WTC11 (cell line): ENCODE measurements at regions not wholly inside any gene's neighbourhood (a gene's known extent, or its start where the extent isn't known, plus 50 kb on each side); places are given as distances from the start of the nearest gene placed in this dataset.

Experiments
- ATAC-seq: fragments of 200-7000 bp; cut with Tn5 transposase; 2 replicates; pipeline ENCODE4 v1.10.0; 2021; ENCODE audit warnings: mild to moderate bottlenecking, moderate library complexity
- CTCF ChIA-PET: fragments of 300-600 bp; sonication (Branson Sonifier 250); formaldehyde crosslinking; loops from one replicate; lab custom pipeline; 2021; ENCODE audit warnings: antibody characterized with exemption; lab: Charles Lee
- POLR2A ChIA-PET: fragments of 350-600 bp; sonication (Branson Sonifier 250); formaldehyde crosslinking; loops from one replicate; lab custom pipeline; 2021; ENCODE audit warnings: antibody characterized with exemption; lab: Charles Lee
- DNase-seq: peaks from one replicate; pipeline ENCODE4 v3.0.0; 2021; ENCODE audit warnings: low spot score
- H3K27ac Mint-ChIP-seq: 2 replicates; pipeline ENCODE4 v1.8.0; 2021; ENCODE audit warnings: mixed read lengths
- H3K27me3 Mint-ChIP-seq: 2 replicates; pipeline ENCODE4 v1.8.0; 2021; ENCODE audit warnings: low read depth, mild to moderate bottlenecking, moderate library complexity, mixed read lengths
- H3K36me3 Mint-ChIP-seq: 2 replicates; pipeline ENCODE4 v1.8.0; 2021; ENCODE audit warnings: mixed read lengths
- H3K4me1 Mint-ChIP-seq: 2 replicates; pipeline ENCODE4 v1.8.0; 2022; ENCODE audit warnings: mixed read lengths
- H3K4me3 Mint-ChIP-seq: 2 replicates; pipeline ENCODE4 v1.8.0; 2021; ENCODE audit warnings: mild to moderate bottlenecking, moderate library complexity, mixed read lengths
- H3K9me3 Mint-ChIP-seq: 2 replicates; pipeline ENCODE4 v1.8.0; 2021; ENCODE audit warnings: mixed read lengths
- AFF4 ChIP-seq: sonication (generic); formaldehyde crosslinking; IDR thresholded peaks from 2 replicates; pipeline ENCODE4 v1.8.1; 2023; ENCODE audit warnings: mild to moderate bottlenecking, missing genetic modification reagents, borderline replicate concordance
- ATF3 ChIP-seq: sonication (generic); formaldehyde crosslinking; conservative IDR thresholded peaks from 2 replicates; pipeline ENCODE4 v1.8.1; 2022; ENCODE audit warnings: mild to moderate bottlenecking, missing genetic modification reagents
- CBFB ChIP-seq: sonication (generic); formaldehyde crosslinking; IDR thresholded peaks from 2 replicates; pipeline ENCODE4 v1.8.1; 2022; ENCODE audit warnings: mild to moderate bottlenecking, low read depth, missing genetic modification reagents
- ETV6 ChIP-seq: sonication (generic); formaldehyde crosslinking; IDR thresholded peaks from 2 replicates; pipeline ENCODE4 v1.8.1; 2022; ENCODE audit warnings: mild to moderate bottlenecking, missing genetic modification reagents
- FOXJ3 ChIP-seq: sonication (generic); formaldehyde crosslinking; IDR thresholded peaks from 2 replicates; pipeline ENCODE4 v1.9.0; 2021; ENCODE audit warnings: missing genetic modification reagents, mild to moderate bottlenecking, borderline replicate concordance
- KAT7 ChIP-seq: sonication (generic); formaldehyde crosslinking; IDR thresholded peaks from 2 replicates; pipeline ENCODE4 v1.8.1; 2023; ENCODE audit warnings: missing genetic modification reagents, mild to moderate bottlenecking, borderline replicate concordance
- NR1H2 ChIP-seq: sonication (generic); formaldehyde crosslinking; IDR thresholded peaks from 2 replicates; pipeline ENCODE4 v1.9.0; 2021; ENCODE audit warnings: mild to moderate bottlenecking, moderate library complexity, missing genetic modification reagents
- NR2C2 ChIP-seq: sonication (generic); formaldehyde crosslinking; IDR thresholded peaks from 2 replicates; pipeline ENCODE4 v1.8.0; 2022; ENCODE audit warnings: mild to moderate bottlenecking, missing genetic modification reagents
- ZMAT4 ChIP-seq: fragments of 250-450 bp; sonication (Bioruptor Pico); IDR thresholded peaks from 2 replicates; pipeline ENCODE4 v1.9.0; 2021; ENCODE audit warnings: mild to moderate bottlenecking
- ZNF317 ChIP-seq: sonication (generic); formaldehyde crosslinking; IDR thresholded peaks from 2 replicates; pipeline ENCODE4 v1.8.1; 2023; ENCODE audit warnings: low read depth, mild to moderate bottlenecking, moderate library complexity, missing genetic modification reagents, borderline replicate concordance
- TF ChIP-seq, protein P1 (sequence below): fragments of 200-600 bp; IDR thresholded peaks from 2 replicates; pipeline ENCODE4 v1.8.0; 2022; ENCODE audit warnings: antibody characterized with exemption
- TF ChIP-seq, protein P2 (sequence below): fragments of 250-450 bp; sonication (Bioruptor Pico); IDR thresholded peaks from 2 replicates; pipeline ENCODE4 v2.1.2; 2022; ENCODE audit warnings: mild to moderate bottlenecking, moderate library complexity
- TF ChIP-seq, protein P3 (sequence below): fragments of 250-450 bp; sonication (Bioruptor Pico); IDR thresholded peaks from 2 replicates; pipeline ENCODE4 v1.9.0; 2021; ENCODE audit warnings: mild to moderate bottlenecking
- TF ChIP-seq, protein P4 (sequence below): sonication (generic); formaldehyde crosslinking; IDR thresholded peaks from 2 replicates; pipeline ENCODE4 v1.8.0; 2023; ENCODE audit warnings: mild to moderate bottlenecking, missing genetic modification reagents

- TF ChIP-seq AFF4 (CRISPR knock-in tag) = no peak
- no peak for TF ChIP-seq ZNF317 (CRISPR knock-in tag)
Observed at GRCh38 chr10:93154531-93154930, 80.8 kb downstream of the CYP26A1 start (continued).

GRCh38 chr10:93160140-93160539 lies 86.4 kb downstream of the CYP26A1 start:
- ATAC-seq (no peak), DNase-seq (no peak)
- CTCF ChIA-PET = no interaction called here
- Mint-ChIP-seq H3K4me1 (peaks cover 8% of the 10 kb centered on the region), H3K36me3 (peaks cover 26% of the 10 kb centered on the region), H3K27ac (no peak overlapping the region), H3K4me3 (no peak overlapping the region), H3K9me3 (peaks cover 42% of the 10 kb centered on the region)
- POLR2A ChIA-PET = no interaction called here
- TF ChIP-seq ETV6 (CRISPR knock-in tag) (no peak), CBFB (CRISPR knock-in tag) (no peak), NR2C2 (CRISPR knock-in tag) (no peak), ATF3 (CRISPR knock-in tag) (no peak), KAT7 (CRISPR knock-in tag) (no peak), NR1H2 (no peak), ZMAT4 (CRISPR knock-in tag) (no peak), FOXJ3 (CRISPR knock-in tag) (no peak)
- TF ChIP-seq, protein P1, sequence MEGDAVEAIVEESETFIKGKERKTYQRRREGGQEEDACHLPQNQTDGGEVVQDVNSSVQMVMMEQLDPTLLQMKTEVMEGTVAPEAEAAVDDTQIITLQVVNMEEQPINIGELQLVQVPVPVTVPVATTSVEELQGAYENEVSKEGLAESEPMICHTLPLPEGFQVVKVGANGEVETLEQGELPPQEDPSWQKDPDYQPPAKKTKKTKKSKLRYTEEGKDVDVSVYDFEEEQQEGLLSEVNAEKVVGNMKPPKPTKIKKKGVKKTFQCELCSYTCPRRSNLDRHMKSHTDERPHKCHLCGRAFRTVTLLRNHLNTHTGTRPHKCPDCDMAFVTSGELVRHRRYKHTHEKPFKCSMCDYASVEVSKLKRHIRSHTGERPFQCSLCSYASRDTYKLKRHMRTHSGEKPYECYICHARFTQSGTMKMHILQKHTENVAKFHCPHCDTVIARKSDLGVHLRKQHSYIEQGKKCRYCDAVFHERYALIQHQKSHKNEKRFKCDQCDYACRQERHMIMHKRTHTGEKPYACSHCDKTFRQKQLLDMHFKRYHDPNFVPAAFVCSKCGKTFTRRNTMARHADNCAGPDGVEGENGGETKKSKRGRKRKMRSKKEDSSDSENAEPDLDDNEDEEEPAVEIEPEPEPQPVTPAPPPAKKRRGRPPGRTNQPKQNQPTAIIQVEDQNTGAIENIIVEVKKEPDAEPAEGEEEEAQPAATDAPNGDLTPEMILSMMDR = no peak
- TF ChIP-seq, protein P2, sequence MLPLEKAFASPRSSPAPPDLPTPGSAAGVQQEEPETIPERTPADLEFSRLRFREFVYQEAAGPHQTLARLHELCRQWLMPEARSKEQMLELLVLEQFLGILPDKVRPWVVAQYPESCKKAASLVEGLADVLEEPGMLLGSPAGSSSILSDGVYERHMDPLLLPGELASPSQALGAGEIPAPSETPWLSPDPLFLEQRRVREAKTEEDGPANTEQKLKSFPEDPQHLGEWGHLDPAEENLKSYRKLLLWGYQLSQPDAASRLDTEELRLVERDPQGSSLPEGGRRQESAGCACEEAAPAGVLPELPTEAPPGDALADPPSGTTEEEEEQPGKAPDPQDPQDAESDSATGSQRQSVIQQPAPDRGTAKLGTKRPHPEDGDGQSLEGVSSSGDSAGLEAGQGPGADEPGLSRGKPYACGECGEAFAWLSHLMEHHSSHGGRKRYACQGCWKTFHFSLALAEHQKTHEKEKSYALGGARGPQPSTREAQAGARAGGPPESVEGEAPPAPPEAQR (CRISPR knock-in tag) = no peak
- TF ChIP-seq, protein P3, sequence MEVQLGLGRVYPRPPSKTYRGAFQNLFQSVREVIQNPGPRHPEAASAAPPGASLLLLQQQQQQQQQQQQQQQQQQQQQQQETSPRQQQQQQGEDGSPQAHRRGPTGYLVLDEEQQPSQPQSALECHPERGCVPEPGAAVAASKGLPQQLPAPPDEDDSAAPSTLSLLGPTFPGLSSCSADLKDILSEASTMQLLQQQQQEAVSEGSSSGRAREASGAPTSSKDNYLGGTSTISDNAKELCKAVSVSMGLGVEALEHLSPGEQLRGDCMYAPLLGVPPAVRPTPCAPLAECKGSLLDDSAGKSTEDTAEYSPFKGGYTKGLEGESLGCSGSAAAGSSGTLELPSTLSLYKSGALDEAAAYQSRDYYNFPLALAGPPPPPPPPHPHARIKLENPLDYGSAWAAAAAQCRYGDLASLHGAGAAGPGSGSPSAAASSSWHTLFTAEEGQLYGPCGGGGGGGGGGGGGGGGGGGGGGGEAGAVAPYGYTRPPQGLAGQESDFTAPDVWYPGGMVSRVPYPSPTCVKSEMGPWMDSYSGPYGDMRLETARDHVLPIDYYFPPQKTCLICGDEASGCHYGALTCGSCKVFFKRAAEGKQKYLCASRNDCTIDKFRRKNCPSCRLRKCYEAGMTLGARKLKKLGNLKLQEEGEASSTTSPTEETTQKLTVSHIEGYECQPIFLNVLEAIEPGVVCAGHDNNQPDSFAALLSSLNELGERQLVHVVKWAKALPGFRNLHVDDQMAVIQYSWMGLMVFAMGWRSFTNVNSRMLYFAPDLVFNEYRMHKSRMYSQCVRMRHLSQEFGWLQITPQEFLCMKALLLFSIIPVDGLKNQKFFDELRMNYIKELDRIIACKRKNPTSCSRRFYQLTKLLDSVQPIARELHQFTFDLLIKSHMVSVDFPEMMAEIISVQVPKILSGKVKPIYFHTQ (CRISPR knock-in tag) = no peak
- TF ChIP-seq, protein P4, sequence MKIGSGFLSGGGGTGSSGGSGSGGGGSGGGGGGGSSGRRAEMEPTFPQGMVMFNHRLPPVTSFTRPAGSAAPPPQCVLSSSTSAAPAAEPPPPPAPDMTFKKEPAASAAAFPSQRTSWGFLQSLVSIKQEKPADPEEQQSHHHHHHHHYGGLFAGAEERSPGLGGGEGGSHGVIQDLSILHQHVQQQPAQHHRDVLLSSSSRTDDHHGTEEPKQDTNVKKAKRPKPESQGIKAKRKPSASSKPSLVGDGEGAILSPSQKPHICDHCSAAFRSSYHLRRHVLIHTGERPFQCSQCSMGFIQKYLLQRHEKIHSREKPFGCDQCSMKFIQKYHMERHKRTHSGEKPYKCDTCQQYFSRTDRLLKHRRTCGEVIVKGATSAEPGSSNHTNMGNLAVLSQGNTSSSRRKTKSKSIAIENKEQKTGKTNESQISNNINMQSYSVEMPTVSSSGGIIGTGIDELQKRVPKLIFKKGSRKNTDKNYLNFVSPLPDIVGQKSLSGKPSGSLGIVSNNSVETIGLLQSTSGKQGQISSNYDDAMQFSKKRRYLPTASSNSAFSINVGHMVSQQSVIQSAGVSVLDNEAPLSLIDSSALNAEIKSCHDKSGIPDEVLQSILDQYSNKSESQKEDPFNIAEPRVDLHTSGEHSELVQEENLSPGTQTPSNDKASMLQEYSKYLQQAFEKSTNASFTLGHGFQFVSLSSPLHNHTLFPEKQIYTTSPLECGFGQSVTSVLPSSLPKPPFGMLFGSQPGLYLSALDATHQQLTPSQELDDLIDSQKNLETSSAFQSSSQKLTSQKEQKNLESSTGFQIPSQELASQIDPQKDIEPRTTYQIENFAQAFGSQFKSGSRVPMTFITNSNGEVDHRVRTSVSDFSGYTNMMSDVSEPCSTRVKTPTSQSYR (CRISPR knock-in tag) = no peak
- TF ChIP-seq, all 79 proteins: peak for 0
- no peaks in the 10 kb centered on the region; the same call in none of the 2 replicates for H3K27me3 Mint-ChIP-seq
